Ovary (tissue), 7 donors: ENCODE measurements at regions not wholly inside any gene's neighbourhood (a gene's known extent, or its start where the extent isn't known, plus 50 kb on each side); places are given as distances from the start of the nearest gene placed in this dataset.

Source experiments
- DNase-seq, 5 donors: peaks; one replicate each; pipeline ENCODE4 v3.0.0-alpha.2; 2019 to 2020
- H3K27ac ChIP-seq, 2 donors: fragments of 200-600 bp; one replicate each; pipeline versions ENCODE4 v1.5.1 to v1.8.0; 2019 to 2022
- H3K27me3 ChIP-seq: fragments of 200-600 bp; one replicate; pipeline ENCODE4 v1.8.0; 2022
- H3K36me3 ChIP-seq: fragments of 200-600 bp; sonication (generic); one replicate; pipeline ENCODE4 v1.5.1; 2019
- H3K4me1 ChIP-seq: one replicate; pipeline ENCODE4 v1.8.1; 2013; ENCODE audit warnings: mild to moderate bottlenecking, moderate library complexity; ENCODE audit not compliant: insufficient read depth
- H3K4me3 ChIP-seq: fragments of 200-600 bp; sonication (generic); one replicate; pipeline ENCODE4 v1.5.1; 2017
- H3K9me3 ChIP-seq, 2 donors: fragments of 200-600 bp in 1 of 2; sonication (generic) in 1 of 2; one replicate each; pipeline versions ENCODE4 v1.5.1 to v1.8.1; 2013 to 2019; ENCODE audit warnings: mild to moderate bottlenecking in 1 of 2, moderate library complexity in 1 of 2
- EP300 ChIP-seq: sonication (generic); formaldehyde crosslinking; IDR thresholded peaks from one replicate; pipeline ENCODE4 v1.6.1; 2017; ENCODE audit warnings: antibody characterized with exemption
- POLR2A ChIP-seq: fragments of 450-650 bp; IDR thresholded peaks from one replicate; pipeline ENCODE4 v1.6.1; 2017; ENCODE audit warnings: antibody characterized with exemption, mild to moderate bottlenecking, moderate library complexity
- WGBS, 3 donors: extraction: QIAGEN DNeasy Blood & Tissue Kit in 1 of 3; methylation state at CpG; one replicate each; pipeline versions ENCODE4 v1.1.5 to v1.1.7; 2013 to 2017; 5-methylcytosine and 5-hydroxymethylcytosine counted together
- intact Hi-C, 4 donors: fragments of 100-400 bp; cut with DNase I; formaldehyde crosslinking; loops; one replicate each; pipeline versions ENCODE4 v1.11.0 to v1.15.1; 2022 to 2023
- TF ChIP-seq, protein P1 (sequence below), 3 donors: fragments of 450-650 bp in 2 of 3; fragments of 200-600 bp in 1 of 3; IDR thresholded peaks; one replicate each; pipeline versions ENCODE4 v1.5.1 to v1.8.0; 2016 to 2022; ENCODE audit warnings: antibody characterized with exemption in 3 of 3, mild to moderate bottlenecking in 1 of 3
- donor health status: DM: no; HTN: no; CAD: no; lungs with moderate emphysema.
- donor health status: DM: no; HTN: no; CAD: no.
- donor health status: Bipolar disorder and iron deficiency.
- donor health status: DM: no; HTN: no; CAD: no.
- donor health status: DM: yes; HTN: yes; CAD: no.

DNA sequence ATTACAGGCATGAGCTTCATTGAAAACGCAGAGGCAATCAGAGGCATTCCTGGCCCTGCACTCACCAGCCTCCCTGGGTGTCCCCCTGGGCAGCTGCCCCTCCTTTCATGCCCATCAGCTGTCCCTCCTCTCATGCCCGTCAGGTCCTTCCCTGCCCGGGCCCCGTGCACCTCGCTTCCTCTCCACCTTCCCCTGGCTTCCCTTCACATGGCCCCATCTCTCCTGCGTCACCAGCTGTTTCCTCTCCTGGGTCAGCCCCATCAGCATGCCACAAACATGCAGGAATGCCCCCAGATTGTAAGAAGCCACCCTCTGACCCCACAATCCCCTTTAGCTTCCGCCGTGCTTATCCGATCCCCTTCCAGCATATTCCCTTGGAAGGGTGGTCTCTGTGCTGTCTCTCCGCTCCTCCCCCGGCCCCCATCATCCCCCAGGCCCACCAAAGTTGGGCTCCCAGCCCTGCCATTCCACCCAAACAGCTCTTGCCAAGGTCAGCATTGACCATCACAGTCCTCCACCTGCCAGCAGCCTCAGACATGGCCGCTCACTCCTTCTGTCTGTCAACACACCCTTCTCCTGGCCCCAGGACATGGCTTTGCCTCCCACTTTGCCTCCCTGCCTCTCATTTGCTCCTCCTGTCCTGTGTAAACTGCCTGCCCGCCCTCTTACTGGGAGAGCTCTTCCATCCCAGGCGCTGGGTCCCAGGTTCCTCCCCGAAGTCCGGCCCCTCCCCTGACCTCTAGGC, 98.6 kb upstream of the IER5L start:
- WGBS, 3 donors = 87 to 93% (median 88%) methylated on average over 16 of the region's 16 CpGs
- Histone ChIP-seq H3K36me3 (no peaks in the 10 kb centered on the region), H3K9me3 (no peaks in the 10 kb centered on the region), H3K27ac (no peak overlapping the region), H3K4me1 (no peaks in the 10 kb centered on the region), H3K27me3 (no peaks in the 10 kb centered on the region), H3K4me3 (no peak overlapping the region)
- DNase-seq = peak; percentile 7 to 30 (median 16)
- TF ChIP-seq EP300 (no peak), POLR2A (no peak)
- TF ChIP-seq, protein P1, sequence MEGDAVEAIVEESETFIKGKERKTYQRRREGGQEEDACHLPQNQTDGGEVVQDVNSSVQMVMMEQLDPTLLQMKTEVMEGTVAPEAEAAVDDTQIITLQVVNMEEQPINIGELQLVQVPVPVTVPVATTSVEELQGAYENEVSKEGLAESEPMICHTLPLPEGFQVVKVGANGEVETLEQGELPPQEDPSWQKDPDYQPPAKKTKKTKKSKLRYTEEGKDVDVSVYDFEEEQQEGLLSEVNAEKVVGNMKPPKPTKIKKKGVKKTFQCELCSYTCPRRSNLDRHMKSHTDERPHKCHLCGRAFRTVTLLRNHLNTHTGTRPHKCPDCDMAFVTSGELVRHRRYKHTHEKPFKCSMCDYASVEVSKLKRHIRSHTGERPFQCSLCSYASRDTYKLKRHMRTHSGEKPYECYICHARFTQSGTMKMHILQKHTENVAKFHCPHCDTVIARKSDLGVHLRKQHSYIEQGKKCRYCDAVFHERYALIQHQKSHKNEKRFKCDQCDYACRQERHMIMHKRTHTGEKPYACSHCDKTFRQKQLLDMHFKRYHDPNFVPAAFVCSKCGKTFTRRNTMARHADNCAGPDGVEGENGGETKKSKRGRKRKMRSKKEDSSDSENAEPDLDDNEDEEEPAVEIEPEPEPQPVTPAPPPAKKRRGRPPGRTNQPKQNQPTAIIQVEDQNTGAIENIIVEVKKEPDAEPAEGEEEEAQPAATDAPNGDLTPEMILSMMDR (IDR thresholded peaks at IDR 0.05) = no peak
- intact Hi-C loops = no loop called here

DNA sequence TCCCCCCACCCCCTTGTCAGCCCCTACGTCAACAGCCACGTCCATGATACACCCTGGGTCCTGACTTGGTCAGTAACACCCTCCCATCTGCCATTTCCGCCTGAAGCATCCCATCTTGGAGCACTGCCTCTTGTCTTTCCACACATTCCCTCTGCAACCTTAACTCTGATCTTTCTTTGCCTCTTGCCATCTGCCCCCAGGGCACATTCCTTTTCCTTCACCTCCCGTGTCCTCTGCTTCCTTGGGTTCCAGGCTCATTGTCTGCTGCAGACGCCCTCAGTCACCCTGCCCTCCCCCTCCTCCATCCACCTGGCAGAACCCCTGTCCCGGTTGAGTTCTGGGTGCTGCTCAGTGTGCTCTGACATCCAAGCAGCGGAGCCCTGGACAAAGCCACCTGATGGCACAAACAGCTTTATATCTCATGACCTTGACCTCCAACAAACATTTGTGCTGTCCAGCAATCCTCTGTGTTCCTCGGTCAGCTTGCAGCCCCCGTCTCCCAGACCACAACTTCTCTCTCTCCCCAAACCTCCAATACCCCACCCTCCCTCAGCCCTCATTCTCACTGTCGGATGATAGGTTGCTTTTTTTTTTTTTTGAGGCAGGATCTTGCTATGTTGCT, 97.7 kb upstream of the IER5L start:
- intact Hi-C loops = no loop called here
- Histone ChIP-seq H3K9me3 (no peaks in the 10 kb centered on the region), H3K4me1 (no peaks in the 10 kb centered on the region), H3K36me3 (no peaks in the 10 kb centered on the region), H3K27ac (no peak overlapping the region), H3K4me3 (no peak overlapping the region), H3K27me3 (no peaks in the 10 kb centered on the region)
- DNase-seq = peak; percentile 11 to 35 (median 16)
- TF ChIP-seq EP300 (no peak), POLR2A (no peak)
- TF ChIP-seq, protein P1 (IDR thresholded peaks at IDR 0.05) = no peak
- 47 to 58% (median 51%) methylated on average over 10 of the region's 10 CpGs for WGBS, 3 donors

DNA sequence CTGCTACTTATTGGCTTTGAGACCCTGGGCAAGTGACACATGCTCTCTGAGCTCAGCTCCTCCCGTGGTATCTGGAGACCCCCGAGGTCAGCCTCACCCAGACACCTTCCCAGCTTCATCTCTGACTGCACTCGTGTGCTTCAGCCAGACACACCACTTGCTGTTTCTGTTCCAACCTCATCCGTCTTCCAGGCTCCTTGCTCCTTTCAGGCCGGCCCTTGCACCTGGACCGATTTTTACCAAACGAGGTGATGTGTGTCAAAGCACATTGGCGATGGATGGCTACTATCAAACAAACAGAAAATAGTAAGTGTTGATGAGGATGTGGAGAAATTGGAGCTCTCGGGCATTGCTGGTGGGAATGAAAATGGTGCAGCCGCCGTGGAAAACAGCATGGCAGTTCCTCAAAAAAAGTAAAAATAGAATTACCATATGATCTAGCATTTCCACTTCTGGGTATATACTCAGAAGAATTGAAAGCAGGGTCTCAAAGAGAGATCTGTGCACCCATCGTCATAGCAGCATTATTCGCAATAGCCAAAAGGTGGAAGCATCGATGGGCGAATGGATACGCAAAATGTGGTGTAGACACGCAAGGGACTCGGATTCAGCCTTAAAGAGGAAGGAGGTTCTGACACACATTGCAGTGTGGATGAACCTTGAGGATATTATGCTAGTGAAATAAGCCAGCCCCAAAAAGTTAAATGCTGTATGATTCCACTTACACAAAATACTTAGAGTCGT, 96.1 kb upstream of the IER5L start:
- intact Hi-C loops = no loop called here
- WGBS, 3 donors = 85 to 86% (median 85%) methylated on average over 19 of the region's 19 CpGs
- Histone ChIP-seq H3K36me3 (no peaks in the 10 kb centered on the region), H3K27ac (no peak overlapping the region), H3K4me3 (no peak overlapping the region), H3K27me3 (no peaks in the 10 kb centered on the region), H3K9me3 (no peaks in the 10 kb centered on the region), H3K4me1 (no peaks in the 10 kb centered on the region)
- peak; percentile 4 to 20 (median 8) for DNase-seq
- TF ChIP-seq, protein P1 (IDR thresholded peaks at IDR 0.05) = no peak
- TF ChIP-seq POLR2A (no peak), EP300 (no peak)

DNA sequence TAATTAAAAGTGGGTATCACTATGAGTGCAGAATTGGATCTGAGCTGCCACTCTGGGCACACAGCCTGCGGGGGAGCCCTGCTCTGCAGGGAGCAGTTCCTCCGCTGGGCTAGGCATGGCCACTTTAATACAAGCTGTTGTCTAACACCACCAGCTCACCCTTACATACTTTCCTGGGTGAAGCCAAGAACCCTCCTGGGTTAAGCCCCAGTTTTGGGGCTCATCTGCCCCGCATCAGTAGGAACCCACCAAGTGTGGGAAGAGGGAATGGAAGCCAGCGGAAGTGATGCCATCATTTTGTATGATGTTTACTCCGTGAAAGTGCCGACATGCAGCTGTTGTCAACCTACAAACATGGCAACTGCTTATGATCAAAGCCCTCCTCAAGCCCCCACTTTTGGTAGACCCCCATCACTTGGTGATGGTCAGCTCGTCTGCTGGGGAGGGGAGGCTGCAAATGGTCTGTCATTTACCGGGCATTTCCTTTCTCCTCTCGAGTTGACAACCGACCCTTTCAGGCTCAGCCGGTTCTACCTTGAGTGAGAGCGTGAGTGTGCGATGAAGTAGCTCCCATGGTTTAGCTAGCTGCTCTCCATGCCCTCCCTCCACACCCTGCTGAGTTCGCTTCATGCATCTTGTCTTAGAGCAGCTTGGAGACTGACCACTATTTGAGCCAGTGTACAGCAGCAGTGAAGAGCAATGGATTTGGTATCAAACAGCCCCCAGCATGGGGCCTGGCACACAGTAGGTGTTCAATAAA, 95.3 kb upstream of the IER5L start:
- WGBS, 3 donors = 96% methylated on average over 14 of the region's 14 CpGs
- DNase-seq = peak in 4 of 5 donors; percentile 8 to 30 (median 14)
- no peak overlapping the region for H3K4me3 ChIP-seq
- no peaks in the 10 kb centered on the region for H3K9me3 ChIP-seq
- TF ChIP-seq EP300 (no peak), POLR2A (no peak)
- TF ChIP-seq, protein P1 (IDR thresholded peaks at IDR 0.05) = no peak
- intact Hi-C loops = no loop called here
- no peaks in the 10 kb centered on the region for H3K36me3 ChIP-seq
- no peaks in the 10 kb centered on the region for H3K27me3 ChIP-seq
- H3K4me1 ChIP-seq = no peaks in the 10 kb centered on the region
- H3K27ac ChIP-seq = no peak overlapping the region
